GM21381 (cell line): ENCODE measurements at regions not wholly inside any gene's neighbourhood (a gene's known extent, or its start where the extent isn't known, plus 50 kb on each side); places are given as distances from the start of the nearest gene placed in this dataset.
"Not testable (repeated sequence)": the region's sequence is repeated elsewhere in the genome, so short reads cannot be mapped to it uniquely, and the experiment has no call there.

Experiments used
- ATAC-seq: cut with Tn5 transposase; IDR thresholded peaks from one replicate; pipeline ENCODE4 v1.9.1; 2021; ENCODE audit warnings: mild to moderate bottlenecking, moderate library complexity; ENCODE audit not compliant: unreplicated experiment

- ATAC-seq = no peak
Measured at GRCh38 chr18:75773618-75774017, 346.1 kb upstream of the SMIM21 start.

GRCh38 chr18:75762758-75763157 is 335.3 kb upstream of the SMIM21 start:
- ATAC-seq = no peak

- no peak for ATAC-seq
Measured at GRCh38 chr18:75760208-75760607, 332.7 kb upstream of the SMIM21 start.

GRCh38 chr18:75757951-75758350 is 330.4 kb upstream of the SMIM21 start:
- no peak for ATAC-seq

GRCh38 chr18:75754433-75754832 is 326.9 kb upstream of the SMIM21 start:
- no peak for ATAC-seq

GRCh38 chr18:75753753-75754152 is 326.2 kb upstream of the SMIM21 start:
- no peak for ATAC-seq

- no peak for ATAC-seq
Measured at GRCh38 chr18:75752740-75753263, 325.3 kb upstream of the SMIM21 start.

- no peak for ATAC-seq
Measured at GRCh38 chr18:75745147-75745546, 317.6 kb upstream of the SMIM21 start.

GRCh38 chr18:75742516-75742915 is 315.0 kb upstream of the SMIM21 start:
- no peak for ATAC-seq

GRCh38 chr18:75739682-75740081 is 312.2 kb upstream of the SMIM21 start:
- no peak for ATAC-seq

- ATAC-seq = no peak
Measured at GRCh38 chr18:75735291-75735690, 307.8 kb upstream of the SMIM21 start.

- no peak for ATAC-seq
Measured at GRCh38 chr18:75730249-75730648, 302.7 kb upstream of the SMIM21 start.

- ATAC-seq = no peak
Measured at GRCh38 chr18:75728621-75729020, 301.1 kb upstream of the SMIM21 start.

GRCh38 chr18:75727456-75727855 is 300.0 kb upstream of the SMIM21 start:
- no peak for ATAC-seq

- ATAC-seq = no peak
Measured at GRCh38 chr18:75723521-75724340, 296.2 kb upstream of the SMIM21 start.

GRCh38 chr18:75714766-75715165 is 287.3 kb upstream of the SMIM21 start:
- no peak for ATAC-seq

GRCh38 chr18:75712124-75712867 is 284.8 kb upstream of the SMIM21 start:
- ATAC-seq = not testable (repeated sequence)

GRCh38 chr18:75700561-75700960 is 273.1 kb upstream of the SMIM21 start:
- no peak for ATAC-seq

- ATAC-seq = no peak
Measured at GRCh38 chr18:75698861-75699260, 271.4 kb upstream of the SMIM21 start.

- no peak for ATAC-seq
Measured at GRCh38 chr18:75697493-75697892, 270.0 kb upstream of the SMIM21 start.

- ATAC-seq = no peak
Measured at GRCh38 chr18:75696391-75696790, 268.9 kb upstream of the SMIM21 start.

GRCh38 chr18:75694292-75694691 is 266.8 kb upstream of the SMIM21 start:
- ATAC-seq = no peak
